ENCODE measurements at regions not wholly inside any gene's neighbourhood (a gene's known extent, or its start where the extent isn't known, plus 50 kb on each side); places are given as distances from the start of the nearest gene placed in this dataset.

GRCh38 chr15:31782016-31782783 is 248.1 kb upstream of the CHRNA7 start:
- no peak for TF ChIP-seq EZH2 (IDR thresholded peaks at IDR 0.05; ENCODE audit: insufficient read depth, low read length)
- TF ChIP-seq, protein P1, sequence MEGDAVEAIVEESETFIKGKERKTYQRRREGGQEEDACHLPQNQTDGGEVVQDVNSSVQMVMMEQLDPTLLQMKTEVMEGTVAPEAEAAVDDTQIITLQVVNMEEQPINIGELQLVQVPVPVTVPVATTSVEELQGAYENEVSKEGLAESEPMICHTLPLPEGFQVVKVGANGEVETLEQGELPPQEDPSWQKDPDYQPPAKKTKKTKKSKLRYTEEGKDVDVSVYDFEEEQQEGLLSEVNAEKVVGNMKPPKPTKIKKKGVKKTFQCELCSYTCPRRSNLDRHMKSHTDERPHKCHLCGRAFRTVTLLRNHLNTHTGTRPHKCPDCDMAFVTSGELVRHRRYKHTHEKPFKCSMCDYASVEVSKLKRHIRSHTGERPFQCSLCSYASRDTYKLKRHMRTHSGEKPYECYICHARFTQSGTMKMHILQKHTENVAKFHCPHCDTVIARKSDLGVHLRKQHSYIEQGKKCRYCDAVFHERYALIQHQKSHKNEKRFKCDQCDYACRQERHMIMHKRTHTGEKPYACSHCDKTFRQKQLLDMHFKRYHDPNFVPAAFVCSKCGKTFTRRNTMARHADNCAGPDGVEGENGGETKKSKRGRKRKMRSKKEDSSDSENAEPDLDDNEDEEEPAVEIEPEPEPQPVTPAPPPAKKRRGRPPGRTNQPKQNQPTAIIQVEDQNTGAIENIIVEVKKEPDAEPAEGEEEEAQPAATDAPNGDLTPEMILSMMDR (IDR thresholded peaks at IDR 0.05; ENCODE audit: insufficient read depth, low read depth, low read length), result no peak
